Prostate gland (tissue), 1 donor: ENCODE measurements at regions not wholly inside any gene's neighbourhood (a gene's known extent, or its start where the extent isn't known, plus 50 kb on each side); places are given as distances from the start of the nearest gene placed in this dataset.

Experiments used
- POLR2A ChIP-seq: fragments of 450-650 bp; IDR thresholded peaks from one replicate; pipeline ENCODE4 v1.6.1; 2016; ENCODE audit warnings: antibody characterized with exemption, mild to moderate bottlenecking
- POLR2AphosphoS5 ChIP-seq: sonication (generic); formaldehyde crosslinking; IDR thresholded peaks from one replicate; pipeline ENCODE4 v1.6.1; 2017; ENCODE audit warnings: antibody characterized with exemption

GRCh38 chr15:89416339-89417183, 79.8 kb downstream of the RHCG start:
- no peak for TF ChIP-seq POLR2A
- no peak for TF ChIP-seq POLR2AphosphoS5
